Fibroblast of skin of abdomen (primary cell): ENCODE measurements at regions not wholly inside any gene's neighbourhood (a gene's known extent, or its start where the extent isn't known, plus 50 kb on each side); places are given as distances from the start of the nearest gene placed in this dataset.
A peak's percentile ranks its signal among the peaks of the same experiment; 100 is the strongest.
"Not testable (repeated sequence)": the region's sequence is repeated elsewhere in the genome, so short reads cannot be mapped to it uniquely, and the experiment has no call there.

ENCODE experiments used
- DNase-seq: peaks from one replicate; pipeline ENCODE4 v3.0.0-alpha.2; 2013

GRCh38 chr7:114364151-114364550, 50.5 kb upstream of the FOXP2 start:
- DNase-seq, result no peak

DNA sequence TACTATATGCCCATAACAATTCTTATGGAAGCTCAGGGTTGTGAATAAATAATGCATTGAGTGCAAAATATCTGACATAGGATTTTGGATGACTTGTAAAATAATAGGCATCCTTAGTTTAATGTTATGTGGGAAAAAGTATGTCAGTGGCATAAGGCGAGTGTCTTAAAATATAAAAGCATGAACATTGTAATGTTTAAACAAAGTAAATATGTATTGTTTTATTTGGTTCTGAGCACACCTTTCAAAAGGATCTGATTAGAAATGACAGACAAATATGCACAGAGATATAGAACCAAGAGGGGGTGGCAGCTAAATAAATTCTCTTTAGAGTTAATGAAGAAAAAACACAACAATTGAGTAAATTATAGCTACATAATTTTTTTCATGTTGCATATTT, 51.3 kb upstream of the FOXP2 start:
- no peak for DNase-seq

DNA sequence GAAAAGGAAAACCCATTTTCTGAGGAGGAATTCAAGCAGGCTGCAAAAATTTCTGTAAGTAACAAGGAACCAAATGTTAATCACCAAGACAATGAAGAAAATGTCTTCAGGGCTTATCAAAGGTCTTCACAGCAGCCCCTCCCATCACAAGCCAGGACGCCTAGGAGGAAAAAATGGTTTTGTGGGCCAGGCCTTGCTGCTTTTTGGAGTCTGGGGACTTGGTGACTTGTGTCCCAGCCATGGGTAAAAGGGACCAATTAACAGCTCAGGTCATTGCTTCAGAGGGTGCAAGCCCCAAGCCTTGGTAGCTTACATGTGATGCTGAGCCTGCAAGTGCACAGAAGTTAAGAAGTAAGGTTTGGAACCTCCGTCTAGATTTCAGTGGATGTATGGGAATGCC, 55.7 kb upstream of the FOXP2 start:
- DNase-seq, result no peak

GRCh38 chr7:114356133-114356532, 58.5 kb upstream of the FOXP2 start:
- peak; percentile 12 for DNase-seq

DNA sequence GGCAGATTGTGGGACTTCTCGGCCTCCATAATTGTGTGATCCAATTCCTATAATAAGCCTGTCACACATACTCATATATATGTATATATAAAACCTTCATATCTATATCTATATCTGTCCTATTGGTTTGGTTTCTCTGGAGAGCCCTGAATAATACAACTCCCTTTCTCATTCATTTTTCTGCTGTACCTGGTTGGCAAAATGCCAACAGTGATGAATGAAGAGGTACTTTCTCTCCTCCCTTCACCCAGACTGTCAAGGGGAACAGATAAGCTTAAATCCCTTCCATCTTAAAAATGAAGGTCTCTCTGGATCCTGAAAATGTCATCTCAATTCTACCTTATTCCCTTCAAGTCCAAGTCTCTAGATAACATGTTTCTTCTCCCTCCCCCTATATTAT, 60.3 kb upstream of the FOXP2 start:
- DNase-seq, result no peak

DNA sequence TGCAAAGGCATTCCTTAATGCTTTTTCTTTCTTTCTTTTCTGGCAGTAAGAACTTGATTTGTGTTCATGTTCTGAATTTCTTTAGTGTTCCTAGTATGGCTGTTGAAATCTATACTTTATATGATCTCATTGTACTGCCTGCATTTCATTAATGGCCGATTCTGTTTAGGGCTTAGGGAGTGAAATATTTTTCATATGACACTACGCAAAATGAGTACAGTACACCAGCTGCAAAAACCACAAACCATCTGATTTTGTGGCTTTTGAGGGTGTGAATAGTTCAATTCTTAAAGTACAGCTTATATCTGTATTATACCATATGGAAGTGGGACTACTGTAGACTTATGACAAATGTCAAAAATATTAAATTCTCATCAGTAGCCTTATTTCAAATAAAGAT, 69.1 kb upstream of the FOXP2 start:
- peak; percentile 96 for DNase-seq

- no peak for DNase-seq
Observed at GRCh38 chr7:114343949-114344708, 70.5 kb upstream of the FOXP2 start.

GRCh38 chr7:114342431-114343179, 72.0 kb upstream of the FOXP2 start:
- no peak for DNase-seq

DNA sequence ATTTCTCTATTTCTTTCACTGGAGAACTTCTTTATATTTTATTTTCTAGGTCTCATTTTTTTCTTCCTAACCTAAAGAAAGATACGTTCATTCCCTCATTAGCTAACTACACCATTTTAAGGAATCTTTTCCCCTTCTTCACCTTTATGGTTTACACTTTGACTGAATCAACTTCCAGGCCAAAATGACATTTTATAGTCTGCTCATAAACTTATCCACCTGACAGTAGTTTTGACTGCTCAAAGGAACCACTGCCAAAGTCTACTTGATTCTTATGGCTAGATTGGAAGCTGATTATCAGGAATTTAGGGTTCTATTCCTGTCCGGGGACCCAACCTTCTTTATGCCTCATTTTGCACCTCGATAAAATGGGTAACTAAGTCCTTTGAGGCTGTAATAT, 73.0 kb upstream of the FOXP2 start:
- DNase-seq, result no peak

DNA sequence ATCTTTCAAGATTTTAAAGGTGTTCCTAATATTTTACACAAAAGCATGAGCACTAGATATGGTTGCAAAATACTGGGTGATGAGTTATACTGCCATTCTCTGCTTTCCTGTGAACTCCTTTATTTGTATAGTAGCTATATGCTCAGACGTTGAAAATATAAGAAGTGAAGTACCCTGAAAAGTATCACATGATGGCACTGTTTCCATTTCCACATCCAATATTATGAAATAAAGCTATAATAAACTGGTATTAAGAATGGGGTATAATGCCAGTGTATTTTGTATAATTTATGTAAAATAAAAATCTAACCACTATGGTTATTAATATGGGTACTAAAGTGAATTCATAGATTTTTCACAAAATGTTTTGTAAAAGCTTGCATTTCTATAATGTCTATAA, 79.6 kb upstream of the FOXP2 start:
- no peak for DNase-seq

GRCh38 chr7:114329458-114329857, 85.2 kb upstream of the FOXP2 start:
- not testable (repeated sequence) for DNase-seq

- DNase-seq, result no peak
Observed at GRCh38 chr7:114317450-114318098, 97.0 kb upstream of the FOXP2 start.

DNA sequence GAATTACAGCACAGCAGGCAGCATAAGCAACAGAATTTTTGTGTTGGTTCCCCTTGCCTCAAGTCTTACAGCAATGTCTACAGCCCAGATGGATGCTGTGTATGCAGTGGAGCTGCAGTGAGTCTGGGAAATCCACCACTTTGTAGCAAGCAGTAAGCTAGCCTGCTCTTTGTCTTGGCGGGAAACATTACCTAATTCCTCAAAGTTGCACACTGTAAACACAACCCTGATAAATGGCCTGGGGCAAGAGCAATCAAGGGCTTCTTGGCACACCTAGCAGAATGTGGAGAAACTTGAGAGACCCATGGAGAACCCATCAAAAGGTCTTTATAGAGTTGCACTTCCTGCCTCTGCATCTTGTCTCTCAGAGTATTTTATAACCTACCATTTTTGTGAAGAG, 102.0 kb upstream of the FOXP2 start:
- DNase-seq, result no peak

- DNase-seq, result no peak
Observed at GRCh38 chr7:114310345-114311110, 104.1 kb upstream of the FOXP2 start.

DNA sequence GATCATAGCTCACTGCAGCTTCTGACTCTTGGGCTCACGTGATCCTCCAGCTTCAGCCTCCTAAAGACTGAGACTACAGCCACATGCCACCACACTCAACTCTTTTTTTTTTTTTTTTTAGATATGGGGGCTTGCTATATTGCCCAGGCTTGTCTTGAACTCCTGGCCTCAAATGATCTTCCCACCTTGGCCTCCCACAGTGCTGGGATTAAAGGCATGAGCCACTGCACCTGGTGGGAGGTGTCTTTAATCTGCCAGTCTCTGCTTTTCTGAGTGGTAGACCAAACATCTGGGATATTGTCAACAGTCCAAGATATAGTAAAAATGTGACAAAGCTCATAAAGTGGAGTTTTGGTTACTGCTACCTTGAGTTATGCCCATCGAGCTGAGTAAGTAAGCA, 104.9 kb upstream of the FOXP2 start:
- no peak for DNase-seq

DNA sequence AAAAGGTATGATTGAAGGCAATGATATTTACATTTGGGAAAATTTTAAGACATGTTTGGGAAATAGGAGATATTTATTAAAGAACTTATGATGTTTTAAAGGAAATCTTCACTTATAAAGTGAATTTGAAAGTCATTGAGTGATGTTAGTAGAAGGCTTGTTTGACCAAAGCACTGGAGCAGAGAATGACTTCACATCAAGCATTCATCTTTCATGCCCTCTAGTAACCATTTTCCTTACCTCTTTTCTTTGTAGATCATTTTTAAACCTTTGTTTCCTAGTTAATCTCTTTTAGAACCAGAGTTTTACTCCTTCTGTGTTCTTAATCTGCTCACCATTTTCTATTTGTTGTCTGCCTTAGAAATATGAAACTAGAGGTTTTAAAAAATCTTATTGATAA, 111.3 kb upstream of the FOXP2 start:
- no peak for DNase-seq

DNA sequence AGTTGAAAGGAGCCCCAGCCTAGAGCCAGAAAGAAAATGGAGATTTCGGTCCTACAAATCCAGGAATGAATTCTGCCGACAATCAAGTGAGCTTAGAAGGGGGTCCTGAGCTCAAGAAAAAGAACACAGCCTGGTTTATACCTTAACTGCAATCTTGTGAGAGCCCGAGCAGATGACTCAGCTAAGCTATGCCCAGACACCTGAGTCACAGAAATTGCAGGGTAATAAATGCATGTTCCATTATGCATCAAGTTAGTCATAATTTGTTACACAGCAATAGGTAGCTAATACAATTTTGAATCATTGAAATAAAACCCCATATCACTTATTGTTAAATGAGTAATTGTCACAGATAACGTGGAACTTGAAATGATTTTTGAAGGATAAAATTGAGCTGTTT, 111.8 kb upstream of the FOXP2 start:
- DNase-seq, result no peak

DNA sequence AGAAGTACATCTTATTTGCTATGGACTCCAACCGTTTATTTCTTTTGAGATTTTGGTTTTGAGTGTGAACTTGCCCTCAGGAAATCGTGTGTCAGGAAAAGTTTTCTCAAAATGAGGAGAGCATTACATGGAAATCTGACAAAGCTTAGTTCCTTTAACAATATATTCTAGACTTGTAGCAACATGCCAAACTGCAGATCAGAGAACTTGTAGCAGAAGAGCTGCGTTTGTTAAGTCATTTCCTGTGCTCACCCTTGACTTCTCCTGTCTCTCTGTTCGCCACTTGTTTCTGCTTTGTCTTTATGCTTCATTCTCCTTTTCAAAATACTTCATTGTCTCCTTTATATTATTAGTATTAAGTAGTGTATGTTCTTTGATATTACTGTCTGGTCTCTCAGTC, 116.6 kb upstream of the FOXP2 start:
- no peak for DNase-seq

- DNase-seq, result no peak
Observed at GRCh38 chr7:114297121-114297520, 117.5 kb upstream of the FOXP2 start.

GRCh38 chr7:114295522-114295921, 119.1 kb upstream of the FOXP2 start:
- no peak for DNase-seq

GRCh38 chr7:114294036-114294435, 120.6 kb upstream of the FOXP2 start:
- no peak for DNase-seq

DNA sequence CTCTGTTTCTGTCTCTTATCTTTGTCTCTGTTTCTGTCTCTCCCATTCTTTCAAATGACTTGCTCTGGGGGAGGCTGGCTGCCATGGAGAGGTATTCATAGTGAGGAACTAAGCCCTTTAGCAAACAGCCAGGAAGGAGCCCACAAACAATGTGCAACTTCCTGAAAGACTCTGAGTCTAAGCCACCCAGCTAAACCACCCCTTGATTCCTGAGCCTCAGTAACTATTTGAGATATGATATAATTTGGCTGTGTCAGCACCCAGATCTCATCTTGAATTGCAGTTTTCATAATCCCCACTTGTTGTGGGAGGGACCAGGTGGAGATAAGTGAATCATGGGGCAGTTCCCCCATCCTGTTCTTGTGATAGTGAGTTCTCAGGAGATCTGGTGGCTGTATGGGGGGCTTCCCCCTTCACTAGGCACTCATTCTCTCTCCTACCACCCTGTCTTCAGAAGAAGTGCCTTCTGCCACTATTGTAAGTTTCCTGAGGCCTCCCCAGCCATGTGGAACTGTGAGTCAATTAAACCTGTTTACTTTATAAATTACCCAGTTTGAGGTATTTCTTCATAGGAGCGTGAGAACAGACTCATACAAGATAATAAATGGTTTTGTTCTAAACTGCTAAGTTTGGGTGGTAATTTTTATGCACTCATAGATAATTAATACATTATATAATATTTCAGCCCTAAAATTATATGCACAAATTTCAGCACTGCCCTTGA, 121.2 kb upstream of the FOXP2 start:
- no peak for DNase-seq
